ENCODE measurements at regions not wholly inside any gene's neighbourhood (a gene's known extent, or its start where the extent isn't known, plus 50 kb on each side); places are given as distances from the start of the nearest gene placed in this dataset.

DNA sequence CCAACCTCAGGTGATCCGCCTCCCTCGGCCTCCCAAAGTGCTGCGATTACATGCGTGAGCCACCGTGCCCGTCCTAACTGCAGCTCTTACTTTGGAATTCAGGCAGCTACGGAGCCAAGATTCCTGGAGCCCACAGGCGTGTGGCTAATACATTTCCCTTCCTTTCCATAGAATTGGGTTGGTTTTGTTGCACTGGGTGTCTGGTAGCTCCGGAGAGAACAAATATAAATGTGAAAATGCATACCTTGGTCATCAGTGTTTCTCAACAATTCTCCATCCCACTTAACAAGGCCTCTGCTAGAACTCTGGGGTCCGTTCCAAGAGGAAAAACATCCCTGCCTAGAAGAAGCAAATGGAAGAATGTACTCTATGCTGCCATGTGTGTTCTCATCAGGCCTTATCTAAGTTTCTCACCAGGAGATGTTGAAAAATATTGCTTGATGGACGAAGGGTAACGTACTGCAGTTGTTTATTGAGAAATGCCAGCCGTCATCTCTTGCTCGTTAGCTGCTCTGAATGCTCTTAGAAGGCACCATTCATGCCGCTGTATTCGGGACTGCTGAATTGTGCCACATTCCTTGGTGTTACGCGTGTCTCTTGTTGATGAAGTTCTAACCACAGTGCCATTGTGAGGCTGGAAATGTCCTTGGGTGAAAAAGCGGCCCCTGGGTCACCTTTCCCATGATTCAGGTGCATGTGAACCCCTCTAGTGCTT is 50.5 kb upstream of the CD99 start:
- H3K4me3 ChIP-seq (ENCODE audit: low read length), result no peak overlapping the region
- H3K27me3 ChIP-seq (ENCODE audit: control insufficient read depth, insufficient read depth, low read length, poor library complexity, severe bottlenecking), result no peaks in the 10 kb centered on the region
- DNase-seq, result peak; percentile 22
- Mint-ChIP-seq H3K4me3 (no peak overlapping the region), H3K36me3 (ENCODE audit: low read depth) (peaks cover 63% of the 10 kb centered on the region), H3K9me3 (no peaks in the 10 kb centered on the region), H3K27me3 (ENCODE audit: insufficient read depth) (no peaks in the 10 kb centered on the region), H3K27ac (no peak overlapping the region), H3K4me1 (no peaks in the 10 kb centered on the region)
- 91 to 96% methylated on average over 11 to 18 of the region's 19 CpGs for WGBS, 2 experiments (ENCODE audit: insufficient coverage in 1 of 2, insufficient read length in 1 of 2)
- H3K9me3 ChIP-seq (ENCODE audit: control insufficient read depth, low read length), result peaks cover 6% of the 10 kb centered on the region
- no peak overlapping the region for H3K27ac ChIP-seq (ENCODE audit: low read depth, low read length)
- no peak overlapping the region for H3K9ac ChIP-seq (ENCODE audit: extremely low read depth, low read length, poor library complexity, severe bottlenecking)
- peaks cover 46% of the 10 kb centered on the region for H3K36me3 ChIP-seq (ENCODE audit: control insufficient read depth, insufficient read depth, low read length)
- H3K4me1 ChIP-seq (ENCODE audit: control insufficient read depth, insufficient read depth, low read length), result no peaks in the 10 kb centered on the region
- TF ChIP-seq, protein P1, sequence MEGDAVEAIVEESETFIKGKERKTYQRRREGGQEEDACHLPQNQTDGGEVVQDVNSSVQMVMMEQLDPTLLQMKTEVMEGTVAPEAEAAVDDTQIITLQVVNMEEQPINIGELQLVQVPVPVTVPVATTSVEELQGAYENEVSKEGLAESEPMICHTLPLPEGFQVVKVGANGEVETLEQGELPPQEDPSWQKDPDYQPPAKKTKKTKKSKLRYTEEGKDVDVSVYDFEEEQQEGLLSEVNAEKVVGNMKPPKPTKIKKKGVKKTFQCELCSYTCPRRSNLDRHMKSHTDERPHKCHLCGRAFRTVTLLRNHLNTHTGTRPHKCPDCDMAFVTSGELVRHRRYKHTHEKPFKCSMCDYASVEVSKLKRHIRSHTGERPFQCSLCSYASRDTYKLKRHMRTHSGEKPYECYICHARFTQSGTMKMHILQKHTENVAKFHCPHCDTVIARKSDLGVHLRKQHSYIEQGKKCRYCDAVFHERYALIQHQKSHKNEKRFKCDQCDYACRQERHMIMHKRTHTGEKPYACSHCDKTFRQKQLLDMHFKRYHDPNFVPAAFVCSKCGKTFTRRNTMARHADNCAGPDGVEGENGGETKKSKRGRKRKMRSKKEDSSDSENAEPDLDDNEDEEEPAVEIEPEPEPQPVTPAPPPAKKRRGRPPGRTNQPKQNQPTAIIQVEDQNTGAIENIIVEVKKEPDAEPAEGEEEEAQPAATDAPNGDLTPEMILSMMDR (conservative IDR thresholded peaks at IDR 0.05), result no peak

GRCh38 chrX:2638279-2638678 is 52.8 kb upstream of the CD99 start:
- peaks cover 49% of the 10 kb centered on the region for H3K36me3 ChIP-seq (ENCODE audit: control insufficient read depth, insufficient read depth, low read length)
- Mint-ChIP-seq H3K27me3 (ENCODE audit: insufficient read depth) (no peaks in the 10 kb centered on the region), H3K36me3 (ENCODE audit: low read depth) (peaks cover 58% of the 10 kb centered on the region), H3K4me3 (no peak overlapping the region), H3K4me1 (no peaks in the 10 kb centered on the region), H3K27ac (no peak overlapping the region), H3K9me3 (no peaks in the 10 kb centered on the region)
- DNase-seq, result peak; percentile 39
- peaks cover 6% of the 10 kb centered on the region for H3K9me3 ChIP-seq (ENCODE audit: control insufficient read depth, low read length)
- no peak overlapping the region for H3K4me3 ChIP-seq (ENCODE audit: low read length)
- TF ChIP-seq, protein P1 (conservative IDR thresholded peaks at IDR 0.05), result no peak
- WGBS, 2 experiments (ENCODE audit: insufficient coverage in 1 of 2, insufficient read length in 1 of 2), result 72 to 83% methylated on average over 5 to 7 of the region's 7 CpGs
- H3K27me3 ChIP-seq (ENCODE audit: control insufficient read depth, insufficient read depth, low read length, poor library complexity, severe bottlenecking), result no peaks in the 10 kb centered on the region
- no peak overlapping the region for H3K9ac ChIP-seq (ENCODE audit: extremely low read depth, low read length, poor library complexity, severe bottlenecking)
- no peaks in the 10 kb centered on the region for H3K4me1 ChIP-seq (ENCODE audit: control insufficient read depth, insufficient read depth, low read length)
- no peak overlapping the region for H3K27ac ChIP-seq (ENCODE audit: low read depth, low read length)

- H3K27ac Mint-ChIP-seq, result no peak overlapping the region
- H3K27ac ChIP-seq (ENCODE audit: low read depth, low read length), result no peak overlapping the region
- no peak overlapping the region for H3K4me3 ChIP-seq (ENCODE audit: low read length)
- H3K4me3 Mint-ChIP-seq, result no peak overlapping the region
- H3K9me3 ChIP-seq (ENCODE audit: control insufficient read depth, low read length), result peaks cover 10% of the 10 kb centered on the region
- 94% methylated on average over 3 of the region's 3 CpGs; no CpG with 5 or more reads in 1 of the 2 experiments for WGBS, 2 experiments (ENCODE audit: insufficient coverage in 1 of 2, insufficient read length in 1 of 2)
- no peak for DNase-seq
- no peaks in the 10 kb centered on the region for H3K4me1 Mint-ChIP-seq
- H3K36me3 Mint-ChIP-seq (ENCODE audit: low read depth), result peaks cover 68% of the 10 kb centered on the region
- peaks cover 7% of the 10 kb centered on the region for H3K9me3 Mint-ChIP-seq
- no peaks in the 10 kb centered on the region for H3K27me3 ChIP-seq (ENCODE audit: control insufficient read depth, insufficient read depth, low read length, poor library complexity, severe bottlenecking)
- TF ChIP-seq, protein P1 (conservative IDR thresholded peaks at IDR 0.05), result no peak
- no peaks in the 10 kb centered on the region for H3K27me3 Mint-ChIP-seq (ENCODE audit: insufficient read depth)
- H3K9ac ChIP-seq (ENCODE audit: extremely low read depth, low read length, poor library complexity, severe bottlenecking), result no peak overlapping the region
- peaks cover 61% of the 10 kb centered on the region for H3K36me3 ChIP-seq (ENCODE audit: control insufficient read depth, insufficient read depth, low read length)
- H3K4me1 ChIP-seq (ENCODE audit: control insufficient read depth, insufficient read depth, low read length), result no peaks in the 10 kb centered on the region
Observed at GRCh38 chrX:2635342-2635741, 55.8 kb upstream of the CD99 start.

All from endodermal cell (in vitro differentiated cells).